Glomerular visceral epithelial cell (primary cell): ENCODE measurements at regions not wholly inside any gene's neighbourhood (a gene's known extent, or its start where the extent isn't known, plus 50 kb on each side); places are given as distances from the start of the nearest gene placed in this dataset.

Experiments
- DNase-seq: peaks from one replicate; pipeline ENCODE4 v3.0.0-alpha.2; 2016; ENCODE audit errors: extremely low spot score

DNA sequence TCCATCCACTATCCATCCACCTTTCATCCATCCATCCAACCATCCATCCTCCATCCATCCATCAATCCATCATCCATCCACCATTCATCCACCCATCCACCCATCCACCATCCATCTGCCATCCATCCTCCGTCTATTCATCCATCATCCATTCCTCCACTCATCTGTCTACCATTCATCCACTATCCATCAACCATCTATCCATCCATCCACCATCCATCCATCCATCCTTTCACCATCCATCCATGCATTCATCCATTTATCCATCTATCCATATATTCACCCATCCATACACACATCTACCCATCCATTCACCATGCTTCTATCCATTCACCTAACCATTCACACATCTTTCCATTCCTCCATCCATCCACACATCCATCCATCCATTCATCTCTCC lies 207.0 kb upstream of the CDH4 start:
- no peak for DNase-seq

DNA sequence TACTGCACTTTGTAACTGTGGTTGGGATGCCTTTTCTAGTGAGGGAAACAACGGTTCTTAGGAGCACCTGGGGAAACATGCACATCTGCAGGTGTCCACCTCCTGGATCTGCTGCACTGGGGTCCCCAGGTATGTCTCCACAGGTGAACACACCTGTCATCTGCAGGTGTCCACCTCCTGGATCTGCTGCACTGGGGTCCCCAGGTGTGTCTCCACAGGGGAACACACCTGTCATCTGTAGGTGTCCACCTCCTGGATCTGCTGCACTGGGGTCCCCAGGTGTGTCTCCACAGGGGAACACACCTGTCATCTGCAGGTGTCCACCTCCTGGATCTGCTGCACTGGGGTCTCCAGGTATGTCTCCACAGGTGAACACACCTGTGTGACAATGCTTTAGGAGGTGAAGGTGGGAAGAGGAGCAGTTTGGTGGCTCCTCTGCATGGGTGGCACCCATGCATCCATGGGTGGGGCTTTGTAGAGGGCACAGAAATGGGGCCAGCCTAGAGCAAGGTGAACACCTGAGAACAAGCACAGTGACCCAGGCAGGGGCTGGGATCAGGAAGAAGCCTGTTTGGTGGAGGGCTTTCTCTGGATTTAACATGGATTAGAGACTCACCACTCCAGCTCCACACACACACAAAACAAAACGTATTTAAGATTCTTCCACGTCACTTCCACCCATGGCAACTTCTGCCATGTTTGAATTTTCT lies 206.0 kb upstream of the CDH4 start:
- DNase-seq: no peak

DNA sequence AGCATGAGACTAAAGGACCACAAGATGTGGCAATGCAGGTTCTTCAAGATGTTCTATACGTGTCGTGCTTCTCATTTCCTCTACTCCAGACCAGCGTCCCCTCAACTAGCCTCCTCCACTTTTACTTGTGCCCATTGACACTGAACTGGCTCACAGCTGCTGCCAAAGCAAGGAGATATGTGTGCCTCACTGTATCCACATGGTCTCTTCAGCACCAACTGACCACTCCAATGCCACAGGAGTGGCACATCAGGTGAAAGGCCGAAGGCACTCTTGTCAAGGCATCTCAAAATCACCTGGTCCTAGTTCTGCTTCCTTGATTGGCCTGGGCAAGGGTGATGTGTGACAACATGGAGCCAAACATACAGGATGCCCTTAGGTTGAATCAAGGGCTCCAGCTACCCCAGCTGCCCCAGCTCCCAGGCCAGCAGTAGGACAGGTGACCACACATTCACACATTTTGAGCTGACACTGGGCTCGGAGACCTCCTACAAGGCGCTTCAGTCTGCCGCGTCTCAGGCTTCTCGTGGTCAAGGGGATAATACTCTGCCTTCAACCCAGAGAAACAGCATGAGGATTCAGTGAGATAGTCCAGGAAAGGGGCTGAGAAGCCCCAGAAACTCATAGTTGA lies 205.2 kb upstream of the CDH4 start:
- DNase-seq: no peak

DNA sequence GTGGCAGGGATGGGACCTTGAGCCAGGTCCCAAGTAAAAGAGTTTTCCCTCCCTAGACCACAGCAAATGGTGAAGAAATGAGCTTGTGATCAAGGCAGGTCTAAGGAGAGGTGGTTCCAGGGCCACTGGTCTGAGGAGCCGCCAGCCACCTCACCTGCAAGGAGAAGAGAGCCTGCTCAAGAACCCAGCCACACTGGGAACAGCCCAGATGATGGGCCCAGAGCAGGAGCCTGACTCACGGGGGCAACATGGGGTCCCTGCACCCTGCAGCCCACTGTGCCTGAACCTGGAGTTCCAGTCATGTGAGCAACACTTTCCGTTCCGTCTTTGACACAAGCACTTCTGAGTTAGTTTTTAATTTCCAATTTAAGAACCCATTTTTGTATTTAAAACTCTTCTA lies 204.5 kb upstream of the CDH4 start:
- DNase-seq: no peak

DNA sequence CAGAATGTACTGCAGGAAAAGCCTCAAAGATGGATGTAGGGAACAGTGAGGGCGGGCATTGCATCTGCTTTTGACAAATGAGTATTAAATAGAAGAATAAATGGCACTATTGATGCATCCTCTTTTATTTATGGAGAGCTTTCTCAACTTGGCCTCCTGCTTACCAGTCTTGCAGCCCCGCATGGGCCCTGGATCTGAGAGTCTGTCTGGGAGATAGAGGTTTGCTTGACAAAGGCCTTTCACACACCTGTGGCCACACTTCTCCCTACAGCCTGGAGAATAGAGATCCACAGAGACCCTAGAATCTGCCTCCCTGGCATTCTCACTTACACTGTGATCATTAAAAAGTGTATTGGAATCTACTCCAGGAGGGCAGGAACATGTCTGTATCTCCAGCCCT lies 203.8 kb upstream of the CDH4 start:
- no peak for DNase-seq

DNA sequence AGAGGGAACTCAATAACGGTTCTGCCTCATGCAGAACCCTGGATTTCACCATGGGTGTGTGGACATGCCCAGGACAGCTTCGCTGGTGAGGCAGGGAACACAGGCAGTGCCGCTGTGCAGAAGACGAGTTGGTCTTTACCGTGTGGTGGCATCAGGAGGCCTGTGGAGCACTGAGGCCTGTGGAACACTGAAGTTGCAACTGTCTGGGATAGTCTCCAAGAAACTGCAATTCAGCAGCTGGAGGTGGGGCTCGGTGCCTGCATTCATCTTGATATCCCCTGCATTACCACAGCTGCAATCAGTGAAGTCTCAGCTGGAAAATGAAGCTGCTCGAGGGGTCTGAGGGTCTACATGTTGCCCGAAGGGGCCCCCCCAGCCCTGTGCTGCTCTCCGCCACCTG lies 202.4 kb upstream of the CDH4 start:
- no peak for DNase-seq

DNA sequence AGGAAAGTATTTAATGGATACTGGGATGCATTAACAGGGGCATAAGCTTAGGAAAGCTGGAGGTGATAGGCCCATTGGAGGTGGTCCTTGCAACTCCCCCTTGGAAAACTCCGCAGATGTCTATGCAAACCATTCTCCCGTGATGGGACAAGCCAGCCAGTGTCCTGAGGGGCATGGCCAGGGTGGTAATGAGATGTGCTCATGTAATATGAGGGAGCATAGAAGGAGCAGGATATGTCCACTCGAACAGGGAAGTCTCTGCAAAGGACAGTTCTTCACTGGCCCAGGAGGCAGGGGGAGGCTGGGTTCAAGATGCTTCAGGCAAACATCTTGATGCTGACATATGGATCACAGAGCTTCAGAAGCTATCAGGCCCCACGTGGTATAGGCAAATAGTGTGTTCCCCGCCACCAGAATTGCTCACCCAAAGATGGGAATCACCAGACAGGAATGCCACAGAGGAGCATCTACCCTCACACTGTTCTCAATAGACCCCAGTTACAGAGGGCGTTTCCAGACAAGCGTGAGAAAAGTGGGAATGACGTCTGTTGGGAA lies 201.6 kb upstream of the CDH4 start:
- DNase-seq: no peak

DNA sequence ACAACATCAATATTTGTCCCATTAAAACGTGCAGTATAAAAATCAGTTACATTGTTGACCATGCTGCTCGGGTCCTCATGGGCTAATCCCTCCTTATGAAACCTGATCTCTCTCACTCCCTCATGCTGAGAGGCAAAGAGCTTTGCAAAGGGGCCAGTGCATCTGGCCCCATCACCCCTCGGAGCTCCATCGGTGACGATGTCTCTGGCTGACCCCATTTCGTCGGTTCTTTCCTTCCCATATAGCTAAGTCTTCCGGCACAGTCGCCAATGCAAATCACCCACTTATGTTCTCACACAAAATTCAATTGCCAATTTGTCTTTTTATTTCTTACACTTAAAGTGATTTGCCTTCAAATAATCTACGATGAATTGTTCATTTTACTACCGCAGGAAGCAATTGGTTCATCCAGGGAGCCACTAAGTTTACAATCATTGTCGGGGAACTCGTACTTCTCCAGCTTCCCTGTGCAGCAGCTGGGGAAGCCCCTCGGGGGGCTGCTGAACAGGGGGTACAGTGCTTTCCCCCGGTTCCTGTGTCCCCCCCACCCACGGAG lies 199.8 kb upstream of the CDH4 start:
- DNase-seq: no peak

DNA sequence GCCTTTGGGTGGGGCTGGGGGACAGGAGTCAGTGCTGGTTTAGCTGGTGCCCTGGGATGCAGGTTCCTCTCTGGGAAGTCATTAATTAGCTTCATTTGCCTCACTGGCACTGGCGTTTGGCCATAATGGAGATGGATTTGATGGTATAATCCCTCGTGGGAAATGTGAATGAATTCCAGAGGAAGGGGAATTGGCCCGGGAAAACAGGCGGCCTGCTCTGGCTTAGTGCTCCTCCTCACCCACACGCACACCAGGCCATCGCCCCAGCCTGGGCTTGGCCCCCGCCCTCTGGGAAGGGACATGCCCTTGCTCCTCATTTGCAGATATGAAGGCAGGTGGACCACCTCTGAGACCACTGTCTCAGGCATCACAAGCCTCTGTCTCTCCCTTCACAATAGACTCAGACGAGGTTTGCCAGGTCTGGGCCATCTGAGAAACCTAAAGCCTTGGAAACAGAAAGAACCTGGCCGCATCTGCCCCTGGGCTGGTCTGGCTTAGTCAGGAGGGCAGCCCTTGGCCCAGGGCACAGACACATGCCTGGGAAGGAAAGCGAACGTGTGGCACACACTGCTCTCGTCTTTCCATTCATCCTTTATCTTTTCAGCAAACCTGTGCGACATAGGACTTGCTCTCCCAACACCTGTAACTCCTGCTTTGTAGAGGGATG lies 199.2 kb upstream of the CDH4 start:
- DNase-seq: no peak

DNA sequence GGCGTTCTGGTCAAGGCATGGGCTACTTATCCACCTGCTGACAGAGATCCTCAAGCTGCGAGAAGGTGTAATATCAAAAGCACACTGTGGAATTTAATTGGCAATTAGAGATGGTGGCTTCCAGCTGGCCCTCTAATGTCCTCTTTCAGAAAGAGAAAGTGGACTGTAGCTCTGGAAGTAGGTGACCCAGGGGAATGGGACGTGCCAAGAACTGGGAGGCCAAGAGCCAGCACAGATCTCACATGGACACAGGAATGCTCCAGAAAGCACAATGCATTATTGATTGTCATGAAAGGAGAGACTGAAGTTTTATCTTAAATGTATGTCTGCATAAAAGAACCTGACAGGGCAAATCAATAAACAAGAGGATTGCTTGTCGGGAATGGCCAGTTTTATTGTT lies 198.6 kb upstream of the CDH4 start:
- DNase-seq: no peak

DNA sequence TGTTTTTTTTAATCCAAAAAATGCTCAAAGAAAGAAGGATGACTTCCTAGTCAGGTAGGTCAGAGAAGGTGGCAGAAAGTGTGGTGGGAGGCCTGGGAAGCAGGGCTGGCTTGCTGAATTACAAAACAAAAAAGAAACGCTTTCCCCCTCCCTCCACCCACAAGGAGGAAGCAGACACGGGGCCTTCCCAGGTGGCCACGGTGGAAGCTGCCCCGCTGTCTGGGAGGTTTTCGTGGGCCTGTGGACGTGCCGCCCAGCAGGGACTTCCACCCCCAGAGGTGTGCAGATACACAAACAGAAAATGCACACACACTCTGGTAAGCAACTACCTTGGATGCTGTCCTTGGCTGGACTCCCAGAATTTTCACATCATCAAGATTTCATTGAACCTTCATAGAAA lies 198.2 kb upstream of the CDH4 start:
- no peak for DNase-seq

DNA sequence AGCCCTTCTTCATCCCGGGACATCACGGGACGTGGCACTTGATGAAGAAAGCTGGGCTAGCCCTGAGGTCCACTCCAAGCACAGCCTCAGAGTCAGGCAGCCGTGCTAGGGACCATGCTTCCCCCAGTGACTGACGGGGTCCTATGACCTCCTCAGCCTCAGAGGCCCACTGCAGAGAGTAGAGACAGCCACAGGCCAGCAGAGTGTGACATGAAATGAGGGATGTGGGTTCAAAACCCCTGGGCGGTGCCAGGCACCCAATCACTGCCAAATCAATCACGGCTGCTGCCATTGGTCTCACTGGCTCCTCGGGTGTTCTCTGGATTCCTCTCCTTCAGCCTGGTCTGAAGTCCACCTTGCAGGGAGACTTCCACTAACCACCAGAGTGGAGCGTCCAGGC lies 197.7 kb upstream of the CDH4 start:
- no peak for DNase-seq

DNA sequence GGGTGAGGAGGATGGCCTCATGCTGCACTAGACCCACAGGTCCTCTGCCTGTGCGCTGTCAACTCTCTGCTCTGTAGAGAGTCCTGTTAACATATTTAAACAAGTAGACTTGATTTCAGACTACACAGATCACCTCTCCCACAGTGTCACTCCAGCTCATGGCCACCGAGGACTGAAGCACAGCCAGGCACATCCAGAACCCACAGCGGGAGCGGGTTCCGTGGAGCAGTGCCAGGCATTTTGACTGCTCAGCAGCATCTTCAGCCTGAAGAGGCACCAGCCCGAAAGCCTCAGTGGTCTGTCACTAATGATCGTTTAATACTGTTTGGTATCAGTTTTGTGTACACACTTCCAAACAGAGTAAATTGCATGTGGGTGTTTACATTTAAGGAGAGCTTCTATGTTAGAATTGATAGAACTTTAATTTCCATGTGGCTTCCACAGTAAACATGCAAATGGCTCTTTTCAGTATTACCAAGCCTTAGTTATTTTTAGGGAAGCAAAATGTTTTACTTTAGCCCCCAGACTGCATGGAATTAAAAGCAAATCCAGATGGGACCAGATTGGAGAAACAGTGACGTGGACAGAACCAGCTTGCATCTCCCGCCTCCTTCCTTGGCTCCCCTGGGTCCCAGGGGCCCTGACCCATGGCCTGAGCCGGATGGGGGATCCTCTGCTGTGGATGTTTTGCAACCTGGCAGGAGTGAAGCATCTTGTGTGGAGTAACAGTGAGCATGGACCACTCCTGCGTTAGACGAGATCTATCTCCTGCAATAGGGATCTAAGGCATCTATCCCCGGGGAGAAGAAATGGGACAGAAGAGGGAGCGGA lies 196.7 kb upstream of the CDH4 start:
- no peak for DNase-seq

DNA sequence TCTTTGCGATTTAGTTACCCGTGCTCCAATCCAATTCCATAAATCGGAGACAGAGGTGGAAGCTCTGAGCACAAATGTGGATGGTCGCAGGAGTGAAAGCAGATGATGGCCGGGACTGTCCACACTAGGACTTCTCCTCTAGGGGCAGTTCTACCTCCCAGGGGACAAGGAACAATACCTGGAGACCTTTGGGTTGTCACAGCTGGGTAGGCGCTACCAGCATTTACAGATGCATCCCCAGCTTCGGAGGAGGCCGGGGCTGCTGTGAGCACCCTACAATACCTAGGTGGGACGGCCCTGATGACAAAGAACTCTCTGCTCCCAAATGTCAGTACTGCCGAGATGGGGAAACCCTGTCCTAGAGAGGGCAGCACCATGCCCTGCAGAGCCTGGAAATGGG lies 195.9 kb upstream of the CDH4 start:
- DNase-seq: no peak

DNA sequence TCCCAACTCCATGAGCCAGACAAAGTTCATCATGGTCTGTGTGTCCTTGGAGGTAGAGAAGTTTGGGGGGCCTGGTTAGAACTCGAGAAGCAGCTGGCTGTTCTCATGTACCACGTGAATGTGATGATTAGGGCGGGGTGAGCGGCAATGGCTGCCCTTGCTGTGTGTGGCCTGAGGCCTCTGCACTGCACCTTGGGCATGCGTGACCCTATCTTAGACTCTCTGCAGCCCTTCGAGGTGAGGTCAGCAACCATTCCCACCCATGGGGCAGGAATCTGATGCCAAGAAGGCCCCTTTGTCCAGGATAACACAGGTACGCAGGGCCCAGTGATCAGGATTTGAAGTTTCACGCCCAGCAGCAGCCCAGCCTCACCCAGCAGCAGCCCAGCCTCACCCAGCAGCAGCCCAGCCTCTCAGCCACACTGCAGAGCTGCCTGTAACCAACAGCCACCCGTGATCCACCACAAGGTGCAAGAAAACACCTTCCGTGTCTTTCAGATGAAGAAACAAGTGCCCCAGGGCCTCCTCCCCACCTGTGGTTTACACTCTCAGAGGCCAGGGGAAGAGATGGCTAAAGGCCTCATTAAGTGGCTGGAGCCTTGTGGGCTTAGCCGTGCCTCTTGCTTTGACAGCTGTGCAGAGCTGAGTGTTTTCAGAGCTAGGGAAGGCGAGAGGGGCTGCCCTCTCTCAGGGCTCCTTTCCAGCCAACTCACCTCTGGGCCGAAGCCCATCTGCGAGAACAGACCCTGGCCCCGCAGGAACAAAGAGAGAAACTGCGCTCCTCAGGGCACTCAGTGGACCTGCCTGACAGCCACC lies 195.2 kb upstream of the CDH4 start:
- DNase-seq: no peak

DNA sequence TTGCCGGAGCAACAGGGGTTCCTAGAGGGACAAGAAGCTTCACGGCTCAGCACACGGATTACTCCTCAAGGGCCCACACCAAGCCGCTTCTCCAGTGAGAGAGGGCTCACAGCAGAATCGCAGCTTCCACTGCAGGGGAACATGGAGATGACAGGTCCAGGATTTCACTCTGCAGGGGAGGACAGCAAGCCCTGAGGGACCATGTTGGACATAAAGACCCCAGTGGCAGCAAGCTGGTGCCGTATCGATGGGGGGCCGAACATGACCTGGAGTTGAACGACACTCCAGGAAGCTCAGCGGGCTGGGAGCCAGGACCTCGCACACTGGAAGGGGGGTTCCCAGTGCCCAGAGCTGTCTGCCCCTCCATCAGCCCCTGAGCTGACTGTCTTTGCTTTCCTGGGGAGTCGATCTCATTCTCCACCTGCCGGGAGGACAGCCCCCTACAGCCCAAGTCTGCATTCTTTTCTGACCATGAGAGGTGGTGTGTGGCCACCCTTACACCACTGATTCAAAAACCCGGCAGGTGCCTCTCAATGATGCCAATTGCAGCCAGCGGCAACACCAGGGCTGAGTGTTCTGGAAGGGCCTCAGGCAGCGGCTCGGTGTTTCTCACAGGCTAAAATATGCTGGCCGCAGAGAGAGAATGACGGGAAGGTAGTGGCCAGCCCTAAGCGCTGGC lies 194.5 kb upstream of the CDH4 start:
- DNase-seq: no peak

DNA sequence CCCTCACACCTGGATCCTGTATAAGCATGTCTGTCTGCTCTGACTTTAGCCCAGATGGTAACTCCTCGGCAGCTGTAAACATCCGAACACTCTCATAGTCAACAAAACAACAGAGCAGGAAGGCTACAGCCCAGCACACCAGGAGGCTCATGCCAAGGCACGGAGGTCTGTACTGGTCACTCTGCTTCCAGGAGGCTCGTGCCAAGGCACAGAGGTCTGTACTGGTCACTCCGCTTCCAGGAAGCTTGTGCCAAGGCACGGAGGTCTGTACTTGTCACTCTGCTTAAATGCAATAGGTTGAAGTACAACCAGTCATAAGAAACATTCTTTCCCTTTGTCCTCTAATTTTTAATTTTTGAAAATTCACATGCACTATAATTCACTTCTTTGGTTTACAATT lies 190.1 kb upstream of the CDH4 start:
- DNase-seq: no peak

DNA sequence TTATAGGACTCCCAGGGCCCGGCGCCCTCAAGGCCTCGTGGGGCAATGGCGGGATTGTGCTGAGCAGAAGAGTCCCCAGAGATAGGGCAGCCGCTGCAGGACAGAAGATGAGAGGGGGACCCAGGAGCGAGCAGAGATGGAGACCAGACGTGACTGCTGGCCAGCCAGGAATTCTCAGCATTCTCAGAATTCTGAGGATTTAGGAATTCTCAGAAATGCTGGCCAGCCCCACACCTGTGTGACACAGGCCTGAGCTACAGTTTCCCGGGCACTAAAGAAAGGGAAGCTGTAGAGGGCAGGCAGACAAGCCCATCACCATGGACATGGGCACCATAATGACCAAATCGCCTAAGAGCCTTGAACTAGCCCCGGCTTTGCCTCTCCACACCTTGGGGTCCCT lies 186.2 kb upstream of the CDH4 start:
- no peak for DNase-seq

DNA sequence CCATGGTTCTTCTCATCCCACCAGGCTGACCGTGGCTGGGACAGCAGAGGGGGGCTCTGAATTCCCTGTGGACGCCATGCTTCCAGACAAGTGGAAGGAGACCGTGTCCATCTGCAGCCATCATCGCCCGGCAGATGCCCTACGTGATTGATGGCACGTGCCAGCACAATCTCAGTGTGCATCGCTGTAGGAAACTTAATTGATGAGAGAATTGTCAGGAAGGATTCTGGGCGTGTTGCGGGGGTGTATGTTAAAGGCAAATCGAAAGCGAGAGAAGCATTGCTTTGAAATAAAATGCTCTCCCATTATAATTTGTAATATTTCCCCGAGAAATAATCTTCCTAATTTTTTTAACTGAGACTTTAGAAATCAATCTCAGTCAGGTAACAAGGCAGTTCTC lies 185.5 kb upstream of the CDH4 start:
- no peak for DNase-seq

DNA sequence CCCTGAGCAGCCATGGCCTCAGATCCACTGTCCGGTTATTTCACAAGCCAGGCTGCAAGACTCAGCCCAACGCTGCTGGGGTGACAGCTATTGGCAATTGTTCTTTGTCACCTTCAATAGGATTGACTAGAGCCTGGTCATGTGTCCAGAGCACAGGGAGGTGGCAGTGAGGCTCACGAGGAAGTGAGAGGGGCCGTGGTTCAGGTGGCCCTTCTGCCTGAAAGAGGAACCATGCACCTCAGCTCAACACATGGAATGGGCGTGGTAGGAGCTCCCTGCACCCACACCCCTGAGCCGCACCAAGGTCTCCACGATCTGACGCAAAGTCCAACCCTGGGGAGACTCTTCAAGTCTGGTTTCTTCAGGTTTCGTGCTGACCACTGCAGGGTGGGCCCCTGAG lies 184.8 kb upstream of the CDH4 start:
- DNase-seq: no peak

DNA sequence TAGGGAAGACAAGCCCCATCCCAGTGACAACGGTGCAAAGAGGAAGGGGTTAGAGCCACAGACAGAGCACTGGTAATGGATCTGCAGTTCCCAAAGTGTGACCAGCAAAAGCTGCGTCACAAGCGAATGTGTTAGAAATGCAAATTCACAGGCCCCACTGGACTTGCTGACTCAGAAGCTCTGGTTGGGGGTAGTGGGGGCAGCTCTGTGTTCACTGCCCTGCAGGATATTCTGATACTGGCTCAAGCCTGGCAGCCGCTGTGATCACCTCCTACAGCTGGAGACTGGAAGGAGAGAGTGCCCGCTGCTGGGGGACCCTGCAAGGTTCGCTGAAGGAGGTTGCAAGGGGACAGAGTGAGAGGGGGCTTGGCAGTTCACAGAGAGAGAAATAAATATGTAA lies 179.7 kb upstream of the CDH4 start:
- no peak for DNase-seq
